ENCODE measurements at regions not wholly inside any gene's neighbourhood (a gene's known extent, or its start where the extent isn't known, plus 50 kb on each side); places are given as distances from the start of the nearest gene placed in this dataset.
"Not testable (repeated sequence)": the region's sequence is repeated elsewhere in the genome, so short reads cannot be mapped to it uniquely, and the experiment has no call there.

GRCh38 chr21:5071180-5071579, 5450.2 kb upstream of the TPTE start:
- TF ChIP-seq CTCF (optimal IDR thresholded peaks at IDR 0.05 in 1 of 3, IDR thresholded peaks at IDR 0.05 in 1 of 3, conservative IDR thresholded peaks at IDR 0.05 in 1 of 3; ENCODE audit: extremely low read depth in 1 of 3, insufficient read depth in 2 of 3, low read length in 3 of 3); EZH2 (IDR thresholded peaks at IDR 0.05; ENCODE audit: low read length): not testable (repeated sequence)

Data from keratinocyte (primary cell).